ENCODE measurements at regions not wholly inside any gene's neighbourhood (a gene's known extent, or its start where the extent isn't known, plus 50 kb on each side); places are given as distances from the start of the nearest gene placed in this dataset.
"Not testable (repeated sequence)": the region's sequence is repeated elsewhere in the genome, so short reads cannot be mapped to it uniquely, and the experiment has no call there.

DNA sequence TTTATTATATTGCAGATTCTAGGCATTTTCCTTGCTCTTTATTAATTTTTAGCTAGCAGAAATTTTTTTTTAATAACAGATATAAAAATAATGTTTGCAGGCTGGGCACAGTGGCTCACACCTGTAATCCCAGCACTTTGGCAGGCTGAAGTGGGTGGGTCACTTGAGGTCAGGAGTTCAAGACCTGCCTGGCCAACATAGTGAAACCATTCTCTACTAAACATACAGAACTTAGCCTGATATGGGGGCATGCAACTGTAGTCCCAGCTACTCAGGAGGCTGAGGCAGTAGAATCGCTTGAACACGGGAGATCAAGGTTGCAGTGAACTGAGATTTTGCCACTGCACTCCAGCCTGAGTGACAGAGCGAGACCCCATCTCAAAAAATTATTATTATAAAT, 304.6 kb upstream of the KCND2 start:
- not testable (repeated sequence) for DNase-seq

- no peak for DNase-seq
Measured at GRCh38 chr7:119969054-119969453, 303.9 kb upstream of the KCND2 start.

- no peak for DNase-seq
Measured at GRCh38 chr7:119969763-119970162, 303.2 kb upstream of the KCND2 start.

- no peak for DNase-seq
Measured at GRCh38 chr7:119974972-119975371, 298.0 kb upstream of the KCND2 start.

DNA sequence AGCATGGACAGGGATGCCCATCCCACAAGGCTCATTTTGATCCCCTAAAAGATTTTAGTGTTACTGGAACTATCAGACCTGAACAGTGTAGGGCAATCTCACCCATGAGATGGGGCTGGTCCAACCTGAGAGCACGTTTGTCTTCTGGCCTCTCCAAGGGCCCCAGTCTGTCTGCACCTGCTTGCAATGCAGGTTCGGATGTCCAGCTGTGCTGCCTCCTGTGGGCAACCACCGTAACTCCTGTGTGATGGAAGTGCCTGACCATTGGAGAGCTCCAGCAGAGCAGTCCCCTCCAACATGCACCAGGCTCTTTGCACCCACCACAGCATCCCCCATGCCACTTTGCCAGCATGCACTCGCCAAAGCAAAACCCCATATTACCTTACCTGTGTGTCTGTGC, 290.1 kb upstream of the KCND2 start:
- no peak for DNase-seq

DNA sequence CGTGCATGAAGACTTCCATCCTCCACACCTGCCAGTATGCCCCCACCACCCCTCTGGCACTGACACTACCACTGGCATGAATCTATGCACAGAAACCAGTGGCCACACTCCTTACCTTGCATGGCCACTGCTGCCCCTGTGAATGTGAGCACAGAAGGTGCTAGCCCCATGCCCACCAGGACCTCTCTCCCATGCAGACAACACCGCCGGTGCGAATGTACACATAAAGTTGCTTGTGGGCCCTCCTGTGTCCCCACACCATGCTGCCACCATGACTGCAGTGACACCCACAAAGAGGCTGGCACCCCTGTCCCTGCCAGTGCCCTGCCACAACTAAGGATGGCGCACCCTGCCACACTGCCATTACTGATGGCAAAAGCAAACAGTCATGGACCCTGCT, 289.5 kb upstream of the KCND2 start:
- DNase-seq, result no peak

GRCh38 chr7:119984247-119984646, 288.7 kb upstream of the KCND2 start:
- DNase-seq, result no peak

DNA sequence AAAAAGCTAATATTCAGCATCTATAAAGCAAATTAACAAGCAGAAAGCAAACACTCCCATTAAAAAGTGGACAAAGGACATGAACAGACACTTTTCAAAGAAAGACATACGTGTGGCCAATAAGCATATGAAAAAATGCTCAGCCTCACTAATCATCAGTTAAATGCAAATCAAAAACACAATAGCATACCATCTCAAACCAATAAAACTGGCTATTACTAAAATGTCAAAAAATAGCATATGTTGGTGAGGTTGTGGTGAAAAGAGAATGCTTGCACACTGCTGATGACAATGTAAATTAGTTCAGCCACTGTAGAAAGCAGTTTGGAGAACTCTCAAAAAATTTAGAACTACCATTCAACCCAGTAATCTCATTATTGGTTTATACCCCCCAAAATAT, 284.6 kb upstream of the KCND2 start:
- no peak for DNase-seq

GRCh38 chr7:119994928-119995327, 278.0 kb upstream of the KCND2 start:
- DNase-seq, result no peak

- no peak for DNase-seq
Measured at GRCh38 chr7:119996634-119997033, 276.3 kb upstream of the KCND2 start.

GRCh38 chr7:119999738-120000475, 273.1 kb upstream of the KCND2 start:
- DNase-seq, result no peak

DNA sequence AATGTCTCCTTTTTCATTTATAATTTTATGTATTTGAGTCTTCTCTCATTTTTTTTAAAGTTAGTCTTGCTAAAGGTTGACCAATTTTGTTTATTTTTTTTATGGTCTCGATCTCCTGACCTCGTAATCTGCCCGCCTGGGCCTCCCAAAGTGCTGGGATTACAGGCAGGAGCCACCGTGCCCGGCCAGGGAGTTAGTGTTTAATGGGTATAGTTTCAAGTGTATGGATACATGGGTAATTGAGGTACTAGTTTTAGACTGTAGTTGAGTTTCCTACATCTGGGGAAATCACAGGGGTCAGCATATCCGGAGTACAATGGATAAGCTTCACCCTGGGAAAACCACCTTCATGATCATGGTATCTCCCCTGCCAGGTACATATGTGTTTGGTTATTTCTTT, 267.3 kb upstream of the KCND2 start:
- DNase-seq, result no peak

DNA sequence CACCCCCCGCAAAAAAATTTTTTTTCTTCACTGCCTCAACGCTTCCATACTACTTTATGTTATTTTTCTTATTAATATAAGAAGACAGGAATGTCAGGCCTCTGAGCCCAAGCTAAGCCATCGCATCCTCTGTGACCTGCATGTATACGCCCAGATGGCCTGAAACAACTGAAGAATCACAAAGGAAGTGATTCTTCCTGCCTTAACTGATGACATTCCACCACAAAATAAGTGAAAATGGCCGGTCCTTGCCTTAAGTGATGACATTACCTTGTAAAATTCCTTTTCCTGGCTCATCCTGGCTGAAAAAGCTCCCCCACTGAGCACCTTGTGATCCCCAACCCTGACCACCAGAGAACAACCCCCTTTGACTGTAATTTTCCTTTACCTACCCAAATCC, 258.7 kb upstream of the KCND2 start:
- DNase-seq, result not testable (repeated sequence)

GRCh38 chr7:120014925-120015465, 258.0 kb upstream of the KCND2 start:
- DNase-seq, result no peak

DNA sequence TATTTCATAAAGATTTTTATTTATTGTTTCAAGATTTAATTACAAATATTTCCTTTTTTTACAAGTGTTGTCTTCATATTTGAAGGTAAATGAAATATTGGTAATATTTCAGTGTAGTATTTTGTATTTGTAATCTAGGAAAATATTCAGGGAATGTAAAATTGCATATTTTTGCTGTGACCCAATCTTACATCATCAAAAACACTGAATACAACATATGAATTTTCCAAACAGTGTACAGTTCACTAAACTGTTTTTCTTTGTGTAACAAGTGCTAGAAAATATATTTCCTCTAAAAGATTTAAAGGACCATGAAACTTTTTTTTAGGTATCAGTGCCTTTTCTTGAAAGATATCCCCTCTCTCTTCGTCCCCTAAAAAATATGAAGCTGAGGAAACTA, 251.9 kb upstream of the KCND2 start:
- DNase-seq, result no peak

DNA sequence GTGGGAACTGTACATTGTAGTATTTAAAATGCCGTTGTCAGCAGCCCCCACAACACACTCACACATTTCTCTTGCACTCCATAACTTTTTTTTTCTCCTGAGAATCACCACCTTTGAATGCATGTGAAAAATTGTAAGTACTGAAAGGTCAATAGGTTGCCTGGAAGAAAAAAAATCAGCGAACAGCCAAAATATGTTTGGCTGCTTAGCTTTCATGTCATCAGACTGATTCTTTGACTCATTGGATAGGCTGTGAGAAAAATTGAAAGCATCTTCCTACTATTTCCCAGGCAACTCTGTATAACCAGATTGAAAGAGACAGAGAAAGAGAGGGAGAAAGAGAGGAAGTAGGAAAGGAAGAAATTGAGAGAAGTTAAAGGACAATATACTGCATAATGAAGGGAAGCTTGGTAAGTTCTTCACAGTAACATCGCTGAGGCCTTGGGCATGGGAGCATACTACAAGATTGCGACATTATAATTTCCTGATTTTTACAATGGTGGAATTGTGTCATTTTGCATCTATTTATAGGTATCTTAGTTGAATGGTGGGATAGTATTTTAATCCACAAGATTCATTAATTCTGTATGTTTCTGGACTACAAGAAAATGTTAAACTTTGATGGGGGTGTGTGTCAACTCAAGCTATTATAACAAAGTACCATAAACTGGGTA, 249.3 kb upstream of the KCND2 start:
- DNase-seq, result no peak

DNA sequence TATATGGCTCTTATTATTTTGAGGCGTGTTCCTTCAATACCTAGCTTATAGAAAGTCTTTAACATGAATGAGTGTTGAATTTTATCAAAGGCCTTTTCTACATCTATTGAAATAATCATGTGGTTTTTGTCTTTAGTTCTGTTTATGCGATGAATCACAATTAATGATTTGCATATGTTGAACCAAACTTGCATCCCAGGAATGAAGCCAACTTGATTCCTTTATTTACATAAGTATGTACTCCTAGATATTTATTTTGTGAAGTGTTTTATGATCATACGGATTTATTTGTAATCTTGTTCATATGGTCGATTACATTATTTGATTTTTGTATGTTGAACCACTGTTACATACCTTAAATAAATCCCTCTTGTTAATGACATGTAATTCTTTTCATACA, 244.3 kb upstream of the KCND2 start:
- no peak for DNase-seq

DNA sequence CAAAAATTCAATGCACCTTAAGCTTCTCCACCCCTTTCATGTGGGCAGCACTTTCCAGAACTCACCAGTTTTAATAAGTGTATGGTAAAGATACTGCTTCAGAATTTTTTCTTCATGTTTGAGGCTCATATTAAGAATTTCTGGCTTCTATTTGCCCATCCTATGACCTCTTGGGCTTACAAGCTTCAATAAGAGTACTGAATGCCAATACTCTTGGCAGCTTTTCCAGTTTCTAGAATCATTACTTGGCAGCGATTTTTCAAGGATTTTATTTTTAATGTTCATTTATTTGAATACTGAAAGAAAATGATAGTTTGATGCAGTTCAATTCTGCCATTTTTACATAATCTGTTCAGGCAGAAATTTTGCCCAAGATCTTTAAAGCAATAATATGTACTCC, 242.1 kb upstream of the KCND2 start:
- DNase-seq, result no peak

DNA sequence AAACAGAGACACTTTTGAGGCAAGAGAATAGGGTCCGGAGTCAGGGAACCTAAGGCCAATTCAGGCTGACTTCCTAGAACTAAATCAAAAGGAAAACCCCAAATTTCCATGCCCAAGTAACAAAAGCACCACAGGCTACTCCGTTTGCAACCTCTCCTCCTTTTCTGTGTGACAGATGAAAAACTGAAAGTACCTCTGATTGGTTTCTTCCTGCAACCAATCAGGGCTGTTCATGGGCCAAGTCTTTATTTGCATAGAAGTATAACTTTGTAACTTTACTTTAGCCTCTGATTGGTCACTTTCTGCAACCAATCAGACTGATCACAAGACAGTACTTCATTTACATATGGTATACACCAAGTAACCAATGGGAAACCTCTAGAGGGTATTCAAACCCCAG, 239.9 kb upstream of the KCND2 start:
- no peak for DNase-seq

- no peak for DNase-seq
Measured at GRCh38 chr7:120039138-120039537, 233.8 kb upstream of the KCND2 start.

DNA sequence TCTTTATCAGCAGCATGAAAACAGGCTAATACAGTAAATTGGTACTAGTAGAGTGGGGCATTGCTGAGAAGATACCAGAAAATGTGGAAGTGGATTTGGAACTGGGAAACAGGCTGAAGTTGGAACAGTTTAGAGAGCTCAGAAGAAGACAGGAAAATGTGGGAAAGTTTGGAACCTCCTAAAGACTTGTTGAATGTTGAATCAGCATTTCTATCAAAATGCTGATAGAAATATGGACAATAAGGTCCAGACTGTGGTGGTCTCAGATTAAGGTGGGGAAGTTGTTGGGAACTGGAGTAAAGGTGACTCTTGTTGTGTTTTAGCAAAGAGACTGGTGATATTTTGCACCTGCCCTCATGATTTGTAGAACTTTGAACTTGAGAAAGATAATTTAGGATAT, 231.2 kb upstream of the KCND2 start:
- no peak for DNase-seq

- no peak for DNase-seq
Measured at GRCh38 chr7:120043250-120043649, 229.7 kb upstream of the KCND2 start.

DNA sequence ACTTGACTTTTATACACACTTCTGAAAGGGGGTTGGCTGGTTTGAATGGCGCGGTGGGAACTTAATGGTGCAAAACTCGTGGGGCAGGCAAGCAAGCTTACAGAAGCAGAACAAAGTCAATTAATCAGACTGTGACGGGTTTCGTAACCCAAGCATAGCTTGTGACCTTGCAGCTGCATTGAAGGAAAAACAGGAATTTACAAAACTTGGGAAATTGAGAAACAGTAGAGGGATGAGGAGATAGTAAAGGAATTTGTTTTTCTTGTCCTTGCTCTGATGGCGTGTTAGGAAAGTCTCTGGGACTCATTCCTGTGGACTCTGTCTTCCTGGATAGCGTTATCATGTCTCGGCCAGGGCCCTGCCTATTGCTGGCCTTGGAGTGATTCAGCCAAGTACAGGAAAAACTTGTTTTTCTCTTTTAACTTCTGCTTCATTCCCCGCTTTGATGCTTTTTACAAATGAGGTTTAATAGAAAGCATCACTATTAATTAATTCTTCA, 220.0 kb upstream of the KCND2 start:
- no peak for DNase-seq

DNA sequence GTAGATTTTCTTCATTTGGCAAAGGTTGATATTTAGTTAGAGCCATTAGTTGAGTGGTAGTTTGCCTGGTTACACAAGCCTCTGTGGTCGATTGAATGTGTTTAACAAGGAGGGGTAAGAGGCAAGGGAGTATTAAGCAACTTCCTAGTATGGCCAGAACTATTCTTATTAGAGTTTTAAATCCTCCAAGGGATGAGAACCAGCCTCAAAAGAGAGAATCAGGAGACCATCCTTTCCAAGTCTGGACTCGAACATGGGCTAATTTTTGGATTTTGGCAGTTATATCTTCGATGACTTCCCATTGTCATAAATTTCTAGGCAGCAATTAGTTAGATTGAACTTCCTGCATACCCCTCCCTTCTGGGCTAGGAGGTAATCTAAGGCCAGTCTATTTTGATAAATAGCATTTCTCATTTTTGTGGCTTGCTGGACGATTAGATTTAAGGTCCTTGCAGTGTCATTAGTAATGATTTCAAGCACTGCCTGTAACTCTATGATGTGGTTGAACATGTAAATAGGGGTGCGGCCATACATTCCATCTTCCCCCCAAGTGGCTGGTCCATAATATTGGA, 219.5 kb upstream of the KCND2 start:
- DNase-seq, result no peak
